ENCODE measurements at regions not wholly inside any gene's neighbourhood (a gene's known extent, or its start where the extent isn't known, plus 50 kb on each side); places are given as distances from the start of the nearest gene placed in this dataset.

GRCh38 chr16:9302072-9302471 lies 210.6 kb downstream of the HAPSTR1 start:
- no peaks in the 10 kb centered on the region for H3F3A ChIP-seq (replicated peaks; ENCODE audit: low read depth)
- H3K4me1 ChIP-seq (ENCODE audit: insufficient read depth), result no peaks in the 10 kb centered on the region
- DNase-seq (ENCODE audit: low spot score) (no peak), ATAC-seq (no peak)
- 0 out of 3 replicates have a peak, but pooled peaks cover 3% of the 10 kb centered on the region for H3K9me3 Mint-ChIP-seq
- TF ChIP-seq CTCF (conservative IDR thresholded peaks at IDR 0.05; ENCODE audit: low read depth in 2 of 2), result no peak
- no peak for TF ChIP-seq POLR2AphosphoS5 (IDR thresholded peaks at IDR 0.05; ENCODE audit: low read depth)
- TF ChIP-seq STAT1 (IDR thresholded peaks at IDR 0.05; ENCODE audit: unreplicated experiment), result no peak
- TF ChIP-seq ZNF114 (CRISPR knock-in tag; IDR thresholded peaks at IDR 0.05), result no peak
- no peak for TF ChIP-seq EZH2 (IDR thresholded peaks at IDR 0.05; ENCODE audit: low read depth, unreplicated experiment)
- no peak for TF ChIP-seq EZH2phosphoT487 (IDR thresholded peaks at IDR 0.05; ENCODE audit: unreplicated experiment)
- TF ChIP-seq ZNF331 (CRISPR knock-in tag; IDR thresholded peaks at IDR 0.05; ENCODE audit: low read depth), result no peak
- no peak for TF ChIP-seq NANOG (IDR thresholded peaks at IDR 0.05; ENCODE audit: borderline replicate concordance)
- no peak for TF ChIP-seq ETS1 (IDR thresholded peaks at IDR 0.05)
- TF ChIP-seq ZNF462 (CRISPR knock-in tag; IDR thresholded peaks at IDR 0.05), result no peak
- TF ChIP-seq REST (IDR thresholded peaks at IDR 0.05; ENCODE audit: unreplicated experiment), result no peak
- no peak overlapping the region for H3K27ac Mint-ChIP-seq
- H3K36me3 ChIP-seq (ENCODE audit: insufficient read depth), result no peaks in the 10 kb centered on the region
- H3K4me3 ChIP-seq, result no peak overlapping the region
- H4K20me1 ChIP-seq (replicated peaks; ENCODE audit: insufficient read depth), result no peaks in the 10 kb centered on the region
- no peaks in the 10 kb centered on the region for H3K79me2 ChIP-seq (replicated peaks; ENCODE audit: insufficient read depth)
- no peak overlapping the region for H2AFZ ChIP-seq
- no peaks in the 10 kb centered on the region for H3K27me3 ChIP-seq (ENCODE audit: insufficient read depth)
- H3K9me2 ChIP-seq (ENCODE audit: insufficient read depth), result no peaks in the 10 kb centered on the region
- no peak overlapping the region for H3K27ac ChIP-seq (ENCODE audit: low read depth)
- no peak overlapping the region for H3K4me3 Mint-ChIP-seq
- H3K27me3 Mint-ChIP-seq (ENCODE audit: insufficient read depth, low read depth, poor library complexity), result peaks cover 4% of the 10 kb centered on the region
- no peaks in the 10 kb centered on the region for H3K4me1 Mint-ChIP-seq
- no peak overlapping the region for H3K4me2 ChIP-seq
- no peaks in the 10 kb centered on the region for H3K36me3 Mint-ChIP-seq (ENCODE audit: low read depth)
